ENCODE measurements at regions not wholly inside any gene's neighbourhood (a gene's known extent, or its start where the extent isn't known, plus 50 kb on each side); places are given as distances from the start of the nearest gene placed in this dataset.
A peak's percentile ranks its signal among the peaks of the same experiment; 100 is the strongest.

- DNase-seq, result no peak
These were observed 217.1 kb downstream of the PIK3R1 start for GRCh38 chr5:68432682-68433081.

DNA sequence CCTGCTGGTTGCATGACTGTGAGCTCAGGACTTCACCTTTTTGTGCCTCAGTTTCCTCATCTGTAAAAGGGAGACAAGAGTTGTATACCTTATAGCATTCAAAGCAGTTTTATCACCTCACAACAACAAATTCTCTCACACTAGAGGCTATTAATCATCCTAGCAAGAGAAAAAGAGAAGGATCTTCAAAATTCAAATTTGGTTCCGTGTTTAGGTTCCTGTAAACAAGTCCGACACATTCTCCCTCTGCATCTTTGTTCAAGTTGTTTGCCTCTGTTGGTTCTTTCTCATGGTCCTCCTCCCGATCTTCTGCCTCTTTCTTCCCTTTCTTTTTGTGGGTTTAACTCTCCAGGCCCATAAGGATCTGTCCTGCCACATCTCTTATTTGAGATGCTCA lies 218.0 kb downstream of the PIK3R1 start:
- DNase-seq, result peak in 3 of 4 experiments; percentile 39 to 81 (median 81)

- DNase-seq, result peak; percentile 98 to 100 (median 99)
These were observed 218.6 kb downstream of the PIK3R1 start for GRCh38 chr5:68433923-68434879.

GRCh38 chr5:68435611-68436010 lies 220.1 kb downstream of the PIK3R1 start:
- peak; percentile 75 to 88 (median 86) for DNase-seq

- DNase-seq, result peak in 1 of 4 experiments; percentile 40
These were observed 221.3 kb downstream of the PIK3R1 start for GRCh38 chr5:68436686-68437520.

DNA sequence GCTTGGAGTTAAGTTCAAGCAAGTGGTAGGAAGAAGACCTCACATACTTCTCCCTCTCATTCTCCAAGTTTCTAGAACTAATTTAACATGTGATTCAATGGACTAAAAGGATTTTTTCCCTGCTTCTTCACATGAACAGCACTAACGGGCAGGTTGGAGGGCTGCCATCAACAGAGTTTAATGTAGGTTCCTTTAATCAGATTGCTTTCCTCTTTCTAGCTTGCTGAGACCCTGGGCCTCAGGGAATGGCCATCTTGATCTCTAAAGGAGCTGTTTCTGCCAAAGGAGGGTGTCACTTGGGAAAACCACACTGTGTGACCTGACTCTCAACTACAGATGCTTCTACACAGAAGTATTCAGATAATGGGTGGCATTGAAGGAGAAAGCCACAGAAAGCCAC lies 223.3 kb downstream of the PIK3R1 start:
- DNase-seq, result no peak

DNA sequence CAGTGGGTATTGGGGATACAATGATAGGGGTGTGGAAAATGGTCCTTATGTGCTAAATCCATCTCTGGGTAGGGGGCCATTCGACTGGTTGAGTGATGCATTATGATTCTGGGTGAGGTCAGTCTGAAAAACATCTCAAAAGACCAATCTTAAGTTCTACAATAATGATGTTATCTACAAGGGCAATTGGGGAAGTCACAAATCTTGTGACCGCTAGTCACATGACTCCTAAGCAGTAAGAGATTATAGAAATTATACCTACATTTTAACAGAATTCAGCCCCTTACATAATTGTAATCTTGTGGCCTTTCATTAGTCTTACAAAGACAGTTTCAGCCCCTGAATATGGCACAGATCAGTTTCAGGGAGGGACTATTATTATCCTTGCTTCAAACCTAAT lies 224.7 kb downstream of the PIK3R1 start:
- peak in 3 of 4 experiments; percentile 34 to 55 (median 47) for DNase-seq

DNA sequence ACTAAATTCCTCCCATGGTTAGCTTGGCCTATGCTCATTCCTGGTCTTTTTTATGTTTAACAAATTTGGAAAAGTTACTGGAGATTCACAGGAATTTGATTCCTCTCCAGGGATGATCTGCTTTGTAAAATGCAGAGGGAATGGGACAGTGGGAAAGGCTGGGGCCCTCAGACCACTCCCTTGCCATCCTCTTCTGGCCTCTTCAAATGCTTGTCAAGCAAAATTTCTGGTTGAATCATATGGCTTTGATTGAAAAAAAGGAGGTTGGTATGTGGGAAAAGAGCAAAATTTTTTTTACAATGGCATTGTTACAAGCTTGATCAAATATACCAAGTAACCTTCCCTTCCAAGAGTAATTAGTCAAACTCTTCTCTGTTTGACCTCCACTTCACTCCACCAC lies 225.1 kb downstream of the PIK3R1 start:
- DNase-seq, result no peak

DNA sequence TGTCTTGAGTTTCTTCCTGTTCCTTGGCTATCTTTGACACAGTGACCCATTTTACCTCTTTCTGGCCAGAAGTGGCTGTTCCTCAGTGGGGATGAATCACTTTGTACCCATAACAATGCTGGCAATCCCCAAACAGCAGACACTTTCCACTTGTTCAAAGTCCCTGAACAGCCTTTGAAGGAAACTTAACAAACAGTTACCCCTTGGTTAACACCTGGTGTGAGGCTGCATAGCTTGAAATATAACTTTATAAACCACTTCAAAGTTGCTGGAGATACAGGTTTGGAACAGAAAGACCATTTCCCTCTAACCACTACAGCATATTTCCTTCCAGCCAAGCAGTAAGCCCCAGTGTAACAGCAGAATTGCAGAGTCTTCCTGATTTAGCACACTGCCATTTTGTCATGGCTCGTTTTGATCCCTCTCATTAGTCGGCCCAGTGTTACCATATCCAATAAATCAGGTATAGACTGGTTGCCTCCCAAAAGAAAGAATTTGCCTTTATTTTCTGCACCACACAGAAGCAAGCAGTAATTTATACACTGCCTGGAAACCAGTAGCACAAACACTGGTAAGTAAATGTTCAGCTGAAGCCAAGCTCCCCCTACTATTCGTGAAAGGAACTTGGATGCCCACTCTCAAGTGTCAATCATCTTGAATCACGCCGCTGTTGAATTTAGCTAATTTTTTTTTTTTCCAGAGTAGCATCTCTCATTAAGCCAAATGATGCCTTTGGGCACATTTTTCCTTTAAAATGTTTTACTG lies 225.9 kb downstream of the PIK3R1 start:
- DNase-seq, result peak in 1 of 4 experiments; percentile 21

GRCh38 chr5:68443091-68443490 lies 227.5 kb downstream of the PIK3R1 start:
- DNase-seq, result no peak

DNA sequence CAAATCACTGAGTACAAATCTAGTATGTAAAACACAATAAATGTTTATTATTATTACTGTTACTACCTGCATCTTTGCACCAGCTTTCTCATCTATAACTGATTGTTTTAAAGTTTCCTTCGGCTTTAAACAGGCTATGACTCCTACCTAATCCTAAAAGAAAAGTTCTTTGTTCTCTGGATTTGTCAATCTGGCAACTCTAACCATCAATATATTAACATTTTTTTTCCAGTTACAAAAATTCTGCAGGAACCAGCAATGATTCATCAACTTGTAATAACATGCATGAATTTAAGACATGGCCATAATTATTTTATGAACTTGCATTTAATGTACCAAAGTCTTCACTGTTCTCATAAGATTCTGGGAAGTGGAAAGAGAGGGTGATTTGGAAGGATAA lies 228.5 kb downstream of the PIK3R1 start:
- DNase-seq, result no peak

- DNase-seq, result no peak
These were observed 229.3 kb downstream of the PIK3R1 start for GRCh38 chr5:68444833-68445232.

- DNase-seq, result no peak
These were observed 229.9 kb downstream of the PIK3R1 start for GRCh38 chr5:68445257-68446069.

GRCh38 chr5:68446070-68446357 lies 230.5 kb downstream of the PIK3R1 start:
- no peak for DNase-seq

DNA sequence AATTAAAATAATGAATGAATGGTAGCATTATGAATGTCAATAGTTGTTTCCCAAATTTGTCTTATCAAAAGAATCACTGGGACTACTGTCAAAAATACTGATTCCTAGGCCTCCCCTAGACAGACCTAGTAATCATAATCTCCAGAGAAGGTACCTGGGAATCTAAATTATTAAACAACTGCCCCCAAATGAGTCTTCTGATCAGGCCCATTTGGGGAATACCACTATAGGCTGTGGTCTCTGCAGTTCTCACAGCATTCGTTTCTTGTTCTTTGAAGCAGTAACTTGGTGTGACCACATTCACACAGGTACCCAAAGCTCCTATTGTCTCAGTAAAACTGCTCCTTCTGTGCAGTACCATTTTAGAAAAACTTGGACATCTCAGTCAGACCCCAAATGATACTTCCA lies 230.9 kb downstream of the PIK3R1 start:
- DNase-seq, result no peak

DNA sequence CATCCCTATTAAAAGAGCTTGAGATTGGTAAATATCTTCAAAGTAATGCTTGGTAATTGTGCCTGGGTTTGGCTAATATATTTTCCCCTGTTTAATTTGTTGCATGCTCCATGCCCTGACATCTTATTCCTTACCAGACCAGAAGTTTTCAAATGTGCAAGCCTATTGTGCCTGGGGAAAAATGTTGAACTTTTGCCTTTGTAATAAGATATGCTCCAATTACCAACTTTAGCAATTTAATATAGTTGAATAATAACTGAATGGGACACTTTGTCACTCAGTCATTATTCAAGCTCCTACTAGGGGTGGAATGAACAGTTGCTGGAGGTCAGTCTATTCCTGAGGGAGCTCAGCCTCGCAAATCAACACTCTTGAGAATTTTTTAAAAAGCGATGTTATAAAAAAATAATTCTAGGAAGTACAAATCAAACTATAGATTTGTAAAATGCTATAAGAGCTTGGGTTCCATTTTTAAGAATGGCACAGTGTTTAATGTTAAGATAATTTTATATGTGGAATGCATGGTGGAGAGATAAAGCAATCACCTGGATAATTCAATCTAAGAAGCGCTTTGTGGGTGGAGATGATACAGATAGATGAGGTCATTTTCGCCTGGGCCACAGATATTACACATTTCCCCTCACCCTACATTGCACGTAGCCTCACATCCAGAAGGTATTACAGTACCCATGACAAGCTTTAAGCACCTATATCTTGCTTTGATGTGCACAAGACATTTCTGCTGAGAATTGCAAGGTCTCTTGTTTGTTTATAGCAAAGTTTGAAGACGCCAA lies 231.8 kb downstream of the PIK3R1 start:
- DNase-seq, result no peak

- DNase-seq, result peak in 1 of 4 experiments; percentile 24
These were observed 233.8 kb downstream of the PIK3R1 start for GRCh38 chr5:68449380-68449779.

DNA sequence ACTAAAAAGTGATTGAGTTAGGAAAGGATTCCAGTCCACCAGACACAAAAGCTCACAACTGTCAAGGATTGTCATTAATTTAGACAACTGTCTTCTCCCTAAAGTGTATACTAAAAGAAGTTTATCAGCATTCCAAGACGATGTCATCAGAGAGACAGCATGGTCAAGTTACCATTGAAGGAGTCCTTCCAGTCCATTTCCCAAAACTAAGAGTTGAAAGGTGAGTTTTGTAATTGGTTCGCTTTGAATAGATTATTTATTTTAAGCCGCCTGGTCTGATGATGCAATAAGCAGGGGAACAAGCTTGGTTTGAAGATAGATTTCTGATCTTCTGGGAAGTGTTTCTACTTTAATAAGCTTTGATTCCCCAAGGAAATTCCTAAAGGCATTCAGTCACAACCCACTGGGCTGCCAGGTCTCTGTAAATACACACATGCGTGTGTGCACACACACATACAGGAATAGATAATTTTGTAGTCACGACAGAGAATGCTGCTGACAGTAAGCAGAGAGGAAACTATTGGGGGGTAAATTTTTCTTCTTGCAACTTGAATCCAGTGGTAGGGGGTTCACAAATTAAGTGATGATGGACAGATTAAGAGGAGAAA lies 234.8 kb downstream of the PIK3R1 start:
- no peak for DNase-seq

DNA sequence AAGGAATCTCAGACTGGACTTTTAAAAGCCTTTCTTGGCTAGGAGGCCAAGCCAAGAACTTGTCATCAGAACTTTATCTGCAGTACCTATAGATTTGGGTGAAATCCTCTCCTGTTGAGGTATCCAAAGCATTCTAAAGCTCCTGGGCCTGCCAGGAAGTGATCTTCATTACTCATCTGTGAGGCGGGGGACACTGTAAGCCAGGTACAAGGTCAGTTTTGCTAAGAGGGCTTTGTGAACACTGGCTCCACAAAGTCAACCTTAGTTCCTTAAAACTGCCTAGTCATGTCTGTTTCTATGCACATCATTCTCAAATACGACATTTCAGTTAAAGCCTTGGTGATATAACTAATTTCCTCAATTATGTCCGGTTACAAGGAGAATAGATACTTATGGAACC lies 236.7 kb downstream of the PIK3R1 start:
- DNase-seq, result peak in 2 of 4 experiments; percentile 17 to 43

DNA sequence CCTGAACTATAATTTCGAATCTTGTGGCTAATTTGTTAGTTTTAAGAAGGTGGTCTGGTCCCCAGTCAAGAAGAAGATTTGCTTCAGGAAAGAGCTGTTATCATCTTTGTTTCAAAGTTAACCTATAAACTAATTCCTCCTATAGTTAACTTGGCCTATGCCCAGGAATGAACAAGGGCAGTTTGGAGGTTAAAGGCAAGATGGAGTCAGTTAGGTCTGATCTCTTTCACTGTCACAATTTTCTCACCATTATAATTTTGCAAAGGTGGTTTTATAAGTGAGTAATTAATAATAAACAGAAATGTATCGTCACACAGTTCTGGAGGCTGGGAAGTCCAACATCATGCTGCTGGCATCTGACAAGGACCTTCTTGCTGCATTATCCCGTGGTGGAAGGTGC lies 238.6 kb downstream of the PIK3R1 start:
- no peak for DNase-seq

DNA sequence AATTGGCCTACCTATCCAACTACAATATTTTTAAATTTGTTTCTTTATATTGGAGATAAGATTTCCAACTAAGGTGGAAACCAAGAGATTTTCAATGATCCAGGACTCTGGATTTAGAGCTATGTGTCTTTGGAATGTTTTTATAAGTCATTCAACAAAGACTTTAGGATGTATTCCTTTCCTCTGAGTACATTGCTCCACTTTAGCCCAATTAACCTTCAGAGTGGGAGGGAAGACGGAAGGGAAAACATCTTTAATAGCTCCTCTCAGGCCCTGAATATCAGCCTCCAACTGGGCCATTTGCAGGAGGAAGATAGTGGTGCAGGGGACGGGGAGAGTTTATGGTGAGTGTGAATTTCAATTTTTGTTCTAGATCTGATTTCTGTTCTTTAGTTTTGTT lies 239.2 kb downstream of the PIK3R1 start:
- no peak for DNase-seq
